Common myeloid progenitor, CD34-positive (primary cell): ENCODE measurements at regions not wholly inside any gene's neighbourhood (a gene's known extent, or its start where the extent isn't known, plus 50 kb on each side); places are given as distances from the start of the nearest gene placed in this dataset.
A peak's percentile ranks its signal among the peaks of the same experiment; 100 is the strongest.

Experiments used
- CTCF ChIA-PET: fragments of 350-600 bp; sonication (Branson Sonifier 250); formaldehyde crosslinking; loops from one replicate; lab custom pipeline; 2021; ENCODE audit warnings: antibody characterized with exemption; lab: Charles Lee
- POLR2A ChIA-PET: fragments of 350-600 bp; sonication (Branson Sonifier 250); formaldehyde crosslinking; loops from one replicate; lab custom pipeline; 2021; ENCODE audit warnings: antibody characterized with exemption; lab: Charles Lee
- DNase-seq, 3 donors: peaks; one replicate each; pipeline versions ENCODE4 v3.0.0 to v3.0.0-alpha.2; 2013
- H3K27ac ChIP-seq, 2 experiments: 1 replicate in 1 of 2; 2 replicates in 1 of 2; pipeline ENCODE4 v1.7.0; 2013; ENCODE audit warnings: inconsistent platforms in 2 of 2, low read length in 2 of 2, mild to moderate bottlenecking in 2 of 2, low read depth in 1 of 2, moderate library complexity in 1 of 2; ENCODE audit not compliant: severe bottlenecking in 2 of 2, insufficient read depth in 1 of 2, poor library complexity in 1 of 2
- H3K27me3 ChIP-seq, 5 experiments: replicated peaks in 2 of 5; 1 replicate in 3 of 5; 2 replicates in 2 of 5; pipeline versions ENCODE4 v1.6.1 to v1.7.0; 2013; ENCODE audit warnings: low read length in 4 of 5, mild to moderate bottlenecking in 2 of 5, moderate library complexity in 2 of 5, inconsistent platforms in 1 of 5; ENCODE audit not compliant: insufficient read depth in 5 of 5, control insufficient read depth in 4 of 5
- H3K36me3 ChIP-seq, 4 experiments: 1 replicate in 2 of 4; 2 replicates in 2 of 4; pipeline versions ENCODE4 v1.6.1 to v1.7.0; 2013; ENCODE audit warnings: low read length in 3 of 4, control low read depth in 1 of 4, mild to moderate bottlenecking in 1 of 4; ENCODE audit not compliant: control insufficient read depth in 4 of 4, insufficient read depth in 4 of 4
- H3K4me1 ChIP-seq, 4 experiments: 1 replicate in 3 of 4; 2 replicates in 1 of 4; pipeline versions ENCODE4 v1.6.1 to v1.7.1; 2013; ENCODE audit warnings: low read length in 3 of 4, mild to moderate bottlenecking in 3 of 4, control low read depth in 1 of 4, inconsistent platforms in 1 of 4, moderate library complexity in 1 of 4; ENCODE audit not compliant: control insufficient read depth in 4 of 4, insufficient read depth in 4 of 4; ENCODE audit errors: control extremely low read depth in 1 of 4
- H3K4me3 ChIP-seq, 7 experiments: 1 replicate in 4 of 7; 2 replicates in 3 of 7; pipeline versions ENCODE4 v1.5.1 to v1.7.0; 2013; ENCODE audit warnings: mild to moderate bottlenecking in 7 of 7, low read length in 6 of 7, moderate library complexity in 6 of 7, inconsistent platforms in 2 of 7, low read depth in 2 of 7, control low read depth in 1 of 7; ENCODE audit not compliant: insufficient read depth in 4 of 7, control insufficient read depth in 1 of 7; ENCODE audit errors: extremely low read depth in 1 of 7
- H3K9me3 ChIP-seq, 5 experiments: 1 replicate in 4 of 5; 2 replicates in 1 of 5; pipeline versions ENCODE4 v1.6.1 to v1.7.1; 2013; ENCODE audit warnings: low read length in 4 of 5, mild to moderate bottlenecking in 2 of 5, inconsistent platforms in 1 of 5, low read depth in 1 of 5, moderate library complexity in 1 of 5; ENCODE audit not compliant: control insufficient read depth in 4 of 5, insufficient read depth in 2 of 5; ENCODE audit errors: control extremely low read depth in 1 of 5
- WGBS: methylation state at CpG from one replicate; pipeline ENCODE4 v1.1.5; 2013; ENCODE audit not compliant: insufficient coverage; 5-methylcytosine and 5-hydroxymethylcytosine counted together

- no peak for DNase-seq
- no peaks in the 10 kb centered on the region for H3K4me1 ChIP-seq
- POLR2A ChIA-PET, result interaction anchor here (0.5 kb wide), 1 partner anchor 10 kb away, joined by 3 read pairs; no protein-coding TSS in a partner anchor
- WGBS, result 79% methylated on average over 2 of the region's 2 CpGs
- CTCF ChIA-PET, result no interaction called here
- no peaks in the 10 kb centered on the region for H3K36me3 ChIP-seq
- peaks cover 0 to 4% (median 0%) of the 10 kb centered on the region in 5 experiments for H3K9me3 ChIP-seq
- H3K4me3 ChIP-seq, result no peak overlapping the region
- H3K27me3 ChIP-seq, result peaks cover 0 to 2% (median 0%) of the 10 kb centered on the region in 5 experiments
- H3K27ac ChIP-seq, result no peak overlapping the region
These were observed 106.3 kb upstream of the SULT1C3 start for GRCh38 chr2:108133457-108133856.

DNA sequence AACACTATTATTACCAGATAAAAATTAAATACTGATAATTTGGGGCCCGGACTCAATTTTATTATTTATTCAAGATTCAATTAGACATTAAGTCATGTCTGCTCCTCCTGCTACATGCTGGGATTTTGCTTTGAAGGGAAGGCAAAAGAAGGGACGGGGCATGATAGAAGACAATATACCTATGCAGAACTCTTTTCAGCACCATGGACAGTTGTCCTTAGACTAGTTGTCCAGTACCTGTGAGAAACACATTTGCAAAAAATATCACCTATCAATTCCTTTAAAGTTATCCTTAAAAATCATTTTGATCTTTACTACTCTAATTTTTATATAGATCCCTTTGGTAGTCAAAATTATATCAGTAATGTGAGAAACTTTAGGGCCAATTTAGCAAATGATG lies 100.2 kb upstream of the SULT1C3 start:
- H3K27ac ChIP-seq, result no peak overlapping the region
- no peaks in the 10 kb centered on the region for H3K27me3 ChIP-seq
- POLR2A ChIA-PET, result no interaction called here
- H3K9me3 ChIP-seq, result no peaks in the 10 kb centered on the region
- no peak overlapping the region for H3K4me3 ChIP-seq
- H3K36me3 ChIP-seq, result no peaks in the 10 kb centered on the region
- CTCF ChIA-PET, result no interaction called here
- peak; percentile 7 to 42 (median 39) for DNase-seq
- H3K4me1 ChIP-seq, result no peaks in the 10 kb centered on the region
- no CpG with 5 or more reads among the region's 2 CpGs for WGBS

DNA sequence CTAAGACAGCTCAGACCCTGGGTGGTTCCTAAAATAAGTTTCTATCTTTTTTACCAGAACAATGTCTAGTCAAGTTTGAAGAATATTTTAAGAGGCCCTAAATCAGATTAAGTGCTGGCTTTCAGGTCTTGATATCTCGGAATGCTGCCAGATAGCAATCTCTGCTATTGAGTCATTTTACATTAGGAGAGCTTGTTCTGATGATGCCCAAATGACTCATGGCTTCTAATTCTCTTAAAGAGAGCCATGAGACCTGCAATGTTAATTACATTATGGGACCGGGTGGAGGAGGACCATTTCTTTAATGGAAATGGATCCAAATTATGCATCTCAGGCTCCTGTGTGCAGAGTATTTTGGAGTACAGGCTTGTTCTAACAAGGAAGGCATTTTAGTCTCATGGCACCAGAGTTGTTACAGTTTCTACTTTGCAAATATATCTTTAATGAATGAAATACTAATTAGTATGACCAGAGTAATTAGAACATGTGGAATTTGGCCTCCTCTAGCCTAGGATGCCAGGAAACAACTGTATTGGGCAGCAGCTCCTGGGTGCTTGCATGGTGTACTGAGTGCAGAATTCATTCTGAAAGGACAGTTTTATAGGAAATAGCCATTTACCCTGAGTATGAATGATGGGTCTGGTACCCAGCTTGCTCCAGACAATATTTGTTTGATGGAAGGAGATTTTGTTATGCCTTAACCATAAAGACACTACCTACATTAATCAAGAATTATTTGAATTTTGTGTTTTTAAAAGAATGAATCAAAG lies 94.0 kb upstream of the SULT1C3 start:
- POLR2A ChIA-PET, result no interaction called here
- Histone ChIP-seq H3K27me3 (no peaks in the 10 kb centered on the region), H3K36me3 (no peaks in the 10 kb centered on the region), H3K27ac (no peak overlapping the region), H3K4me3 (no peak overlapping the region), H3K9me3 (no peaks in the 10 kb centered on the region), H3K4me1 (no peaks in the 10 kb centered on the region)
- DNase-seq, result no peak
- CTCF ChIA-PET, result no interaction called here
- WGBS, result 100% methylated on average over 2 of the region's 2 CpGs

GRCh38 chr2:108148555-108148954 lies 91.2 kb upstream of the SULT1C3 start:
- DNase-seq, result no peak
- Histone ChIP-seq H3K4me1 (no peaks in the 10 kb centered on the region), H3K27me3 (no peaks in the 10 kb centered on the region), H3K27ac (no peak overlapping the region), H3K36me3 (no peaks in the 10 kb centered on the region), H3K9me3 (no peaks in the 10 kb centered on the region), H3K4me3 (no peak overlapping the region)
- WGBS, result 99% methylated on average over 6 of the region's 6 CpGs
- ChIA-PET POLR2A (no interaction called here), CTCF (no interaction called here)

DNA sequence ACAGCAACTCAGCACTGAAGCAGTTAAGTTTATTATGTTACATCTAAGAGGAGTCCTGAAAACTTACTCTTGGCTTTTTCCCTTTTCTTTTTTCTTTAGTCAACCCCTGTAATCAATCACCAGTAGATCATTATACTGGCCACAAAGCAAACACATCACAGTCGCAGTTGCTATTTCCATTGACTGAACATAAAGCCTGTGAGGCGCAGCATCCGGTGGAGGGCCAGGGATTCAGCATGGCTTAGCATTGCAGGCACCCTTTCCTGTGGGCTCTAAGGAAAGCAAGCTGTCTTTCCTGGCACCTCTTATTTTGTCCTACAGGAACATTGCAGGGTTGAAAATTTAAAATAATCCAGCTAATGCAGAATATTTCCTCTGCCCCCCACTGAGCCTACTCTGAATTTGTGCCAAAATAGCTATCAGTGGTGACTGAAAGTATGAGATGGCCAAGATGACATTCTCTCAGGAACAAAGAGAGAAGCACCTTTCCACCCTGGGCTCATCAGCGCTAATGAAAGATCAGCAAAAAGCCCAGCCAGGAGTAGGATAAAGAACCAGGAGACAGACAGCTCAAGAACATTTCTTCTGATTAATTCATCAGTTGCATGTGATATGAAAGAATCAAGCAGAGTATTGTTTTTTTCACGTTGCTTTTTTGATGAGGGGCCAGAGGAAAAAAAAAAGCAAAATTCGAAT lies 85.3 kb upstream of the SULT1C3 start:
- DNase-seq, result no peak
- no peaks in the 10 kb centered on the region for H3K9me3 ChIP-seq
- peaks cover 0 to 5% (median 0%) of the 10 kb centered on the region in 4 experiments for H3K4me1 ChIP-seq
- WGBS, result 100% methylated on average over 5 of the region's 6 CpGs
- no peaks in the 10 kb centered on the region for H3K36me3 ChIP-seq
- H3K4me3 ChIP-seq, result no peak overlapping the region
- ChIA-PET POLR2A (no interaction called here), CTCF (interaction anchor here (1.5 kb wide), 1 partner anchor 16 kb away, joined by 6 read pairs; no protein-coding TSS in a partner anchor)
- H3K27ac ChIP-seq, result no peak overlapping the region
- H3K27me3 ChIP-seq, result no peaks in the 10 kb centered on the region

DNA sequence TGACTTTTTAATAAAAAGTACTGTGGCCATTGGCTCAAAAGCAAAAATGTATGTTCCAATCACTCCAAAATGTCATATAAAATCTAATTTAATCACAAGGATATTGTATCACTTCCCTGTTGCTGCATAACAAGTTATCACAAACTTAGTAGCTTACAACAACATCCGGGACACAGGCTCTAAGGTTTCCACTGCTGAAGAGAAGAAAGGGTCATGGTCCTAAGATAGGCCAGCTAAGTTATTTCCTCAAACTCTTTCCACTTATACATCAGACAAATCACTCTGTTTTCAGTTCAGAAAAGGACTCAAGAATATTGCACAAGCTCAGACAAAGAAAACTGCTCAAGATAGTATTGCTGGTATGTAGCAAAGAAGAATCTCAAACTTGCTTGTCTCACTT lies 78.5 kb upstream of the SULT1C3 start:
- DNase-seq, result no peak
- H3K27me3 ChIP-seq, result peaks cover 0 to 3% (median 0%) of the 10 kb centered on the region in 5 experiments
- no peaks in the 10 kb centered on the region for H3K9me3 ChIP-seq
- ChIA-PET POLR2A (no interaction called here), CTCF (no interaction called here)
- H3K4me1 ChIP-seq, result peaks cover 0 to 14% (median 1%) of the 10 kb centered on the region in 4 experiments
- WGBS, result no CpG with 5 or more reads among the region's 1 CpG
- H3K36me3 ChIP-seq, result no peaks in the 10 kb centered on the region
- no peak overlapping the region for H3K27ac ChIP-seq
- no peak overlapping the region for H3K4me3 ChIP-seq

DNA sequence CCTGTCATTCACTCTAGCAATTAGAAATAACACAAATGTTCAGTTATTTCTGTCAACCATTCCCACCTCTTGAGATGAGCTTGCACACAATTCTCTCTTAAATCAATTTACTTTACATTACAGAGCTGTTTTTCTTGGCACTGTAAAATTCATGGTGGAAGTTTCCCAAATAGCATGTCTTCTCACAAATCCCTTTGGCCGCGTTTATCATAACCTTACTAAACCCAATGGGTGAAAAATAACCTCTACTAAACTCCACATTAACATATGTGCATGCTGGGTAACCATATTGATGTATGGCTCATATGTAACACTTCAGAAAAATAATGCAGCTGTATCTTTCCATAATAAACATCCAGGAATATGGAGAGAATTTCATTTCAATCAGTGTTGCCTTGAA lies 75.5 kb upstream of the SULT1C3 start:
- Histone ChIP-seq H3K9me3 (no peaks in the 10 kb centered on the region), H3K4me3 (no peak overlapping the region), H3K4me1 (peaks cover 0 to 16% (median 1%) of the 10 kb centered on the region in 4 experiments), H3K36me3 (no peaks in the 10 kb centered on the region), H3K27me3 (peaks cover 0 to 3% (median 0%) of the 10 kb centered on the region in 5 experiments), H3K27ac (no peak overlapping the region)
- DNase-seq, result no peak
- ChIA-PET POLR2A (no interaction called here), CTCF (interaction anchor here (1.6 kb wide), 1 partner anchor 20 kb away, joined by 3 read pairs; no protein-coding TSS in a partner anchor)
- WGBS, result no CpG with 5 or more reads among the region's 2 CpGs
